Mammary epithelial cell (primary cell): ENCODE measurements at regions not wholly inside any gene's neighbourhood (a gene's known extent, or its start where the extent isn't known, plus 50 kb on each side); places are given as distances from the start of the nearest gene placed in this dataset.

ENCODE experiments used
- EZH2 ChIP-seq: IDR thresholded peaks from 2 replicates; pipeline ENCODE4 v1.6.1; 2012; ENCODE audit warnings: low read length, inconsistent platforms, borderline replicate concordance
- TF ChIP-seq, protein P1 (sequence below), 2 donors: IDR thresholded peaks in 1 of 2; conservative IDR thresholded peaks in 1 of 2; 2 replicates each; pipeline ENCODE4 v1.5.1; 2011 to 2012; ENCODE audit warnings: inconsistent platforms in 2 of 2, low read length in 2 of 2, mild to moderate bottlenecking in 2 of 2, control low read depth in 1 of 2, low read depth in 1 of 2; ENCODE audit not compliant: insufficient read depth in 1 of 2; ENCODE audit errors: extremely low read depth in 1 of 2

DNA sequence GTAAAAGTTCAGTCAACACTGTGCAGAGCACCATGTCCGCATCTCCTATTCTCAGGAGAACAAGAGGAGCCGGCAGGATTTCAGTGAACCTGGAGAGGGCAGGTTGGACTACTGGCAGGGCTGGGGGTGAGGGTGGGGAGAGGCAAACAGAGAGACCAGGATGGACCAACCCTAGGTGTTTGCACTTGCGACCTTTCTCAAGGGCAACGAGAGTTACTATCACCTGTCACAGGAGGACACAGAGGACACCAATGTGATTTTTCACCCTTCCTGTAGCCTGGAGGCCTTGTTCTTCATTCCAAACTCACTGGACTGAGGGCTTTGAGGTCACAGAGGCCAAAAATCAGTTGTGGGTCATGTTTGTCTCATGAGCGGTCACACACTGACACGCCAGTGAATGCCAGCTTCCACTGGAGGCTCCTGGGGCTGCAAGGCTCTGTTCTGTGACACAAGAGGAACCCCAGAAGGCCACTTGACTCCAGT is 89.5 kb downstream of the CPN2 start:
- TF ChIP-seq, protein P1, sequence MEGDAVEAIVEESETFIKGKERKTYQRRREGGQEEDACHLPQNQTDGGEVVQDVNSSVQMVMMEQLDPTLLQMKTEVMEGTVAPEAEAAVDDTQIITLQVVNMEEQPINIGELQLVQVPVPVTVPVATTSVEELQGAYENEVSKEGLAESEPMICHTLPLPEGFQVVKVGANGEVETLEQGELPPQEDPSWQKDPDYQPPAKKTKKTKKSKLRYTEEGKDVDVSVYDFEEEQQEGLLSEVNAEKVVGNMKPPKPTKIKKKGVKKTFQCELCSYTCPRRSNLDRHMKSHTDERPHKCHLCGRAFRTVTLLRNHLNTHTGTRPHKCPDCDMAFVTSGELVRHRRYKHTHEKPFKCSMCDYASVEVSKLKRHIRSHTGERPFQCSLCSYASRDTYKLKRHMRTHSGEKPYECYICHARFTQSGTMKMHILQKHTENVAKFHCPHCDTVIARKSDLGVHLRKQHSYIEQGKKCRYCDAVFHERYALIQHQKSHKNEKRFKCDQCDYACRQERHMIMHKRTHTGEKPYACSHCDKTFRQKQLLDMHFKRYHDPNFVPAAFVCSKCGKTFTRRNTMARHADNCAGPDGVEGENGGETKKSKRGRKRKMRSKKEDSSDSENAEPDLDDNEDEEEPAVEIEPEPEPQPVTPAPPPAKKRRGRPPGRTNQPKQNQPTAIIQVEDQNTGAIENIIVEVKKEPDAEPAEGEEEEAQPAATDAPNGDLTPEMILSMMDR (conservative IDR thresholded peaks at IDR 0.05 in 1 of 2, IDR thresholded peaks at IDR 0.05 in 1 of 2; ENCODE audit: extremely low read depth in 1 of 2, insufficient read depth in 1 of 2, low read depth in 1 of 2, low read length in 2 of 2) = no peak
- TF ChIP-seq EZH2 = no peak
